HG02970 (cell line): ENCODE measurements at regions not wholly inside any gene's neighbourhood (a gene's known extent, or its start where the extent isn't known, plus 50 kb on each side); places are given as distances from the start of the nearest gene placed in this dataset.
"Not testable (repeated sequence)": the region's sequence is repeated elsewhere in the genome, so short reads cannot be mapped to it uniquely, and the experiment has no call there.

Experiments
- ATAC-seq: cut with Tn5 transposase; IDR thresholded peaks from one replicate; pipeline ENCODE4 v1.9.1; 2021; ENCODE audit warnings: mild to moderate bottlenecking, moderate library complexity, moderate number of reproducible peaks; ENCODE audit not compliant: unreplicated experiment, low FRiP score

GRCh38 chr15:92820236-92821021 is 79.7 kb upstream of the CHD2 start:
- ATAC-seq, result peak; percentile 80

DNA sequence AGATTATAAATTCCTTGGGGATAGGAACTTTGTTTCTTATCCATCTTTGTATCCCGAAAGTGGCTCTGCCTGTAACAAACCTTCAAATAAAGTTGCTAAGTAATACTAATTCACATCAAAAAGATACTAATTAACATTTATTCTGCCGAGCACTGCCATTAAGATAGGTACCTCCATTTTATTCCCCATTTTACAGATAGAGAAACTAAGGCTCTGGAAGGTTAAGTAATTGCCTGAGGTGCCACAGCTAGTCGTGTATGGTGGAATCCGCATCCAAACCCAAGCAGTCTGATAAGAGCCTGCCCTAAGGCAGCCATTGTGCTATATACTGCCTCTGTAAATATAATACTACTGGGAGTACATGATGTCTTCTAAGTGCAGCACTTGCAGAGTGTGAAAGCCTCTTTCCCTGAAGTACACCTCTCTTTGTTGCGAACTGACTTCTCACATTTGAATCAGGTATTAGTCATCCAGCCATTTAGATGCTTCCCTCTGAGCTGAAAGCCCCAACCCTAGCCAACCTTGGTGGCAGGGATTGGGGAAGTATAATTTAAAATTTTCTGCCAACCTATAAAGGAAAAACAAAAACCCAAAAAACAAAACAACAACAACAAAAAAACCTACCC is 78.5 kb upstream of the CHD2 start:
- no peak for ATAC-seq

DNA sequence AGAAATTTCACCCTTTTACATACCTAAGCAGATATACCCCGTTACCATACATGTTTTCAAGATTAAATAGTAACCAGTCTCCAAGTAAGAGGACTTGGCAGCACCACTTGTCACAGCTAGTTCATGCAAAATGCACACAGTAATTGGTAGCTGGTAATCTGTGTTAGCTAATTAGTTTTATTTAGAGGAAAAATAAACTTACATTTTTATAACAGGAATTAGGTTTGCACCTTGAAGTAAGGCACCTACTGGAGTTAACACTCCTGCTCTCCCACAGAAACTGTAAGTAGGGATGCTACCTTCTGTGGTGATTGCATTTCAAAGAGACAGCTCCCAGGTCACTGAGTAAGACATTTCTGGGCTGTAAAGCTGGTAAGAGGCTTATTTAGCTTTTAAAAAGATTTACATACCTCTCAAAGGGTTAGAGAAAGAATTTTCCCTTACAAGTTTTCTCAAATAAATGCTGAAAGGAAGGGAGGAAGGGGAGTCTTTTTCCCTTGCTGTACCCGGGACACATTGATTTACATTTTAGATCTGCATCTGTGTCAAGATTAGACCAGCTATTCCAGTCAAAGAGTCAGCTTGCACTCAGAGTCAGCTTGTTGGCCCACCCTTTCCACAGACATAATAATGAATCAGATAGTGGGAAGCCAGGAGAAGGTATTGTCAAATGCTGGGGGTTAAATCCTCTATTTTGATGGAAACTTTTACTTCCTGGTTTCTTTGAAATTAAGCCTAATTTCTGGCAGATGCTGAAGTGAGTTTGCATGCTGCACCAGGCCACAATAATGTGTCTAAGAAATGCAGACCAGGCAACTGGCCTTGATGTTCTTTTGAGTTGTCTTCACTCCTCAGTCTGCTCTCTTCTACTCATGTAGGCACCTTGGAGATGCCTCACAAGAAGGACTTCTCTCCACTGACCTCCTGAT is 77.6 kb upstream of the CHD2 start:
- no peak for ATAC-seq

DNA sequence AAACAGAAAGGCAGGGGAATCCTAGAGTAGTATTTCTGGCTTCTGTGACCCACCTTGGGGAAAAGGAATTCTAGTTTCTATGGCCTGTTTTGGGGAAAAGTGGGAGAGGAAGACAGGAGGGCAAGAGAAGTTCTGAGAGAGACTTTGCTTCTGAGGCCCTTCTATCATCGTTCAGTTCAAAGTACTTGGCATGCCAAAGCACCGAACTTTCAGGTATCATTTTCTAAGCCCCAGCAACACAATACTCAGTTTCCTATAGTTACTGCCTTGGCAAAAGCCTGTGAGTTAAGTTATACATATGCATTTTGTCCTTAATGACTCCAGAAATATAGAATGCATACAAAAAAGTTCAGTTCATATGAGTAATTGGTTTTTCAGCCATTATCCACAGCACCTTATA is 74.1 kb upstream of the CHD2 start:
- ATAC-seq, result no peak

GRCh38 chr15:92827991-92828390 is 72.1 kb upstream of the CHD2 start:
- ATAC-seq, result not testable (repeated sequence)

- ATAC-seq, result no peak
These were observed 70.2 kb upstream of the CHD2 start for GRCh38 chr15:92829875-92830274.

DNA sequence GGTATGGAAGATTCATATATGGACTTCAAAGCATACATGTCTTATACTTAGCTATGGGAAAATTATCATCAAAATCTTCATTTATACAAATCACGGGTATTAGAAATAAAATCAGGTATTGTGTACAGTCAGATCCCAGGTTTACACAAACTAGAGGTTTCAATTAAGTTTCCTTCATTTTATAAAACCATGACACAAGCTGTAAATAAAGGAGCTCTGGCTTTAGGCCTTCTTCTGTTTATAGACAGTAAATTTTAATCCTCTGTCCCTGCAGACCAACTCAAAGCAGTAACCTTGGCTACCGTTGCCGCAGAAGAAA is 68.8 kb upstream of the CHD2 start:
- no peak for ATAC-seq

DNA sequence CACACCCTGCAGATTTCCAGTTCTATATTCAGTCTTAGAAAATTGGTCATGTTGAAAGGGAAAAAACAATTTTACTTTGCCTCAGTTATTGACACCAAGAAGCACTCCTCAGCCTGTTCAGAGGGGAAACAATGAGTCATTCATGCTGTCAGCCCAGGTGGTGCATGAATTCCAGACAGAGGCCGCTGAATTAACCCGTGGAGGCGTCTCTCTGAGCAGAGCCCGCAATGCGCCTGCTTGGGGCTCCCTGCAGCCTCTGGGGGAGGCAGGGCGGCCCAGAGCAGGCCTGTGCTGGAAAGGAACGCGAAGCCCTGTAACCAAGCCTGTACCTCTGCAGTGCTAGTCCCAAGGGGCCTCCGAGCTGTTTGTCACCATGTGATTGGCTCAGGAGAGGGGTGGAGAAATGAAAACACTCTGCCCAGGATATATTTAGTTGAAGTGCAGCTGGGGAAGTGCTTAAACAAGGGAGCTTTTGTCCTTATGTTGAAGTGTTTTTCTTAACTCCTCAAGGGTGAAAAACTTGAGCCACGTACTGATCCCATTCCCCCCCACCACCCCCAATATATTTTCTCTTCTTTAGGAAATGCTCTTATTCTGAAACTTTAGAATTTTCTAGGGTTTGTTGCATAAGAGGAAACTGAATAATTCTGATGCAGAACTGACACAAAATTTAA is 68.3 kb upstream of the CHD2 start:
- ATAC-seq, result peak; percentile 96

- no peak for ATAC-seq
These were observed 67.1 kb upstream of the CHD2 start for GRCh38 chr15:92833106-92833433.

- ATAC-seq, result no peak
These were observed 66.4 kb upstream of the CHD2 start for GRCh38 chr15:92833493-92834271.

- ATAC-seq, result no peak
These were observed 60.4 kb upstream of the CHD2 start for GRCh38 chr15:92839696-92840095.

GRCh38 chr15:92840149-92840548 is 60.0 kb upstream of the CHD2 start:
- ATAC-seq, result no peak

GRCh38 chr15:92843326-92843725 is 56.8 kb upstream of the CHD2 start:
- ATAC-seq, result no peak

GRCh38 chr15:92843814-92844213 is 56.3 kb upstream of the CHD2 start:
- ATAC-seq, result no peak

DNA sequence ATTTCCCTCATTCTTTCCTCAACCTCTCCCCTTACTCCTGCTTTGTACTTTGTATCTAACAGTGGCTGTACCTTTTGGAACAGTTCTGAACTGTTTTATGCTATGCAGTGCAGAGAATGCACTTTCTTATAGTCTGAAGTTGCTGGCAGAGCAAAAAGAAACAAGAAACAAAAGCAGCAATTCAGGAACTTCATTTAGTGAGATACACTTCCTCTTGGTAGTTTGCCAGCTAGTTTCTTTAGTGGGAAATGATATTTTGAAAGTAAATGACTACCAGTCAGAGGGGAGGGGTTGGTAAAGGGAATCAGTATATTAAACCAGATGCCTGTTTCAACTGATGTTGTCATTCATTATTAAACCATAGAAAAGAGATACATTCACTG is 55.0 kb upstream of the CHD2 start:
- ATAC-seq, result no peak

GRCh38 chr15:92846741-92847140 is 53.4 kb upstream of the CHD2 start:
- ATAC-seq, result no peak

- ATAC-seq, result no peak
These were observed 52.3 kb upstream of the CHD2 start for GRCh38 chr15:92847841-92848240.

- no peak for ATAC-seq
These were observed 51.7 kb upstream of the CHD2 start for GRCh38 chr15:92848464-92848851.

DNA sequence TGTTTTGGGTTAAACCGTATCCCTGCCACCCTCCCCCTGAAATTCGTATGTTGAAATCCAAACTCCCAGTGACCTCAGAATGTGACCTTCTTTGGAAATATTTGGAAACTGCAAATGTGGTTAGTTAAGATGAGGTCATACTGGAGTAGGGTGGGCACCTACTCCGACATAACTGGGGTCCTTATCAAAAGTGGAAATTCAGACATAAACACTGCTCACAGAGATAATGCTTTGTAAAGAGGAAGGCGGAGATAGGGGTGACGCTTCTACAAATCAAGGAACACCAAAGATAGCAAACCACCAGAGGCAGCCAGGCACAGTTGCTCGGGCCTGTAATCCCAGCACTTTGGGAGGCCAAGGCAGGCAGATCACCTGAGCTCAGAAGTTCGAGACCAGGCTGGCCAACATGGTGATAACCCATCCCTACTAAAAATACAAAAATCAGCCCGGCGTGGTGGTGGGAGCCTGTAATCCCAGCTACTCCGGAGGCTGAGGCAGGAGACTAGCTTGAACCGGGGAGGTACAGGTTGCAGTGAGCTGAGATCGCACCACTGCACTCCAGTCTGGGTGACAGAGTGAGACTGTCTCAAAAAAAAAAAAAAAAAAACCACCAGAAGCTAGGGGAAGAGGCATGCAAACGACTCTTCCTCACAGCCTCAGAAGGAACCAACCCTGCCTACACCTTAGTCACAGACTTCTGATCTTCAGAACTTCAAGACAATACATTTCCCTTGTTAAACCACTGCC is 51.1 kb upstream of the CHD2 start:
- ATAC-seq, result no peak

- ATAC-seq, result not testable (repeated sequence)
These were observed 49.9 kb upstream of the CHD2 start for GRCh38 chr15:92850218-92850617.
